ENCODE measurements at regions not wholly inside any gene's neighbourhood (a gene's known extent, or its start where the extent isn't known, plus 50 kb on each side); places are given as distances from the start of the nearest gene placed in this dataset.
"Not testable (repeated sequence)": the region's sequence is repeated elsewhere in the genome, so short reads cannot be mapped to it uniquely, and the experiment has no call there.

DNA sequence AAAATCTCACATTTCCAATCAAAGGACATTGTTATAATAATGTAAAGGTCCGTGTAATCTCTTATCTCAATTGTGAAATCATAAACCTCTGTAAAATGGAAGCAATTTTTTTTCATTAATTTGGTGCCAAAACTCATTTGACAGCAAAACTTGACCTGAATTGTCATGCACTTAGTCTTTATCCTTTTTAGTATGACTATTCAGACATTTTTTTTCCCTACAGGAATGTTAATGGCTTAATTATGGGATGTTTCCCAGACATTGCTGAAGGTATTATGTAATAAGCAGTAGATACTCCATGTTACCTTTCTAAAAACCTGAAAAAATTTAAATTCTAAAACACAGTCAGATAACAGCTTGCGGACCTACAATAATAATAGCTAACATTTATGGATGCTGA, 228.9 kb downstream of the LHFPL1 start:
- no peaks in the 10 kb centered on the region for H3K27me3 ChIP-seq (ENCODE audit: insufficient read depth, low read length, poor library complexity)
- no peaks in the 10 kb centered on the region for H3K36me3 ChIP-seq (ENCODE audit: insufficient read depth, low read length)
- H3K27ac ChIP-seq (ENCODE audit: low read length), result no peak overlapping the region
- no peaks in the 10 kb centered on the region for H3K79me2 ChIP-seq (ENCODE audit: insufficient read depth, low read length)
- no peaks in the 10 kb centered on the region for H3K9me3 ChIP-seq (ENCODE audit: insufficient read depth, low read length, severe bottlenecking)
- no peaks in the 10 kb centered on the region for H3K4me1 ChIP-seq (ENCODE audit: insufficient read depth, low read length)
- no peak overlapping the region for H3K4me3 ChIP-seq (ENCODE audit: low read depth in 1 of 2, low read length in 2 of 2)
- H4K20me1 ChIP-seq (ENCODE audit: insufficient read depth, low read length), result no peaks in the 10 kb centered on the region
- no peak overlapping the region for H3K9ac ChIP-seq (ENCODE audit: low read depth, low read length)
- ATAC-seq (ENCODE audit: insufficient read depth, low read depth) (no peak), DNase-seq (no peak)
- no peak overlapping the region for H3K4me2 ChIP-seq (ENCODE audit: insufficient read depth, low read length)
- H2AFZ ChIP-seq (ENCODE audit: low read depth, low read length), result no peak overlapping the region
- TF ChIP-seq EZH2 (IDR thresholded peaks at IDR 0.05; ENCODE audit: borderline replicate concordance, low read depth, low read length, severe bottlenecking), result no peak
- TF ChIP-seq, protein P1, sequence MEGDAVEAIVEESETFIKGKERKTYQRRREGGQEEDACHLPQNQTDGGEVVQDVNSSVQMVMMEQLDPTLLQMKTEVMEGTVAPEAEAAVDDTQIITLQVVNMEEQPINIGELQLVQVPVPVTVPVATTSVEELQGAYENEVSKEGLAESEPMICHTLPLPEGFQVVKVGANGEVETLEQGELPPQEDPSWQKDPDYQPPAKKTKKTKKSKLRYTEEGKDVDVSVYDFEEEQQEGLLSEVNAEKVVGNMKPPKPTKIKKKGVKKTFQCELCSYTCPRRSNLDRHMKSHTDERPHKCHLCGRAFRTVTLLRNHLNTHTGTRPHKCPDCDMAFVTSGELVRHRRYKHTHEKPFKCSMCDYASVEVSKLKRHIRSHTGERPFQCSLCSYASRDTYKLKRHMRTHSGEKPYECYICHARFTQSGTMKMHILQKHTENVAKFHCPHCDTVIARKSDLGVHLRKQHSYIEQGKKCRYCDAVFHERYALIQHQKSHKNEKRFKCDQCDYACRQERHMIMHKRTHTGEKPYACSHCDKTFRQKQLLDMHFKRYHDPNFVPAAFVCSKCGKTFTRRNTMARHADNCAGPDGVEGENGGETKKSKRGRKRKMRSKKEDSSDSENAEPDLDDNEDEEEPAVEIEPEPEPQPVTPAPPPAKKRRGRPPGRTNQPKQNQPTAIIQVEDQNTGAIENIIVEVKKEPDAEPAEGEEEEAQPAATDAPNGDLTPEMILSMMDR (IDR thresholded peaks at IDR 0.05; ENCODE audit: borderline replicate concordance, extremely low read depth, low read length, poor library complexity, severe bottlenecking), result no peak

DNA sequence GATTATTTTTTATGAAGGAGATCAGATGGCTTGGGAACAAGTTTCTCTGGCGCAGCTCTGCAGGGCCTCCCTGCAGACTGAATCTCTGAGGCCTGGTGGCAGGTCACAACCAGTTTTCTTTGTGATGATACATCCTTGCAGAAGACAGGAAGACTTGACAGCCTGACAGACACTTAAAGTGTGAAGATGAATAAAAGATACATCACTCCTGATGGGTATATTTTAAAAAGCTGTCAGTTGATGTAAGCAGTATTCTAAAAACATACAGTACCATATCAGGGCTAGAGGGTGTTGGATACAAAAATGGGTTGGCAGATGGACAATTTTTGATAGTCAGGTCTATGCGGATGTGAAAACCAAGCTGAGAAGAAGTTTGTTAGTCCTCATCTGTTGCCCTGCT, 239.5 kb downstream of the LHFPL1 start:
- no peak overlapping the region for H3K4me3 ChIP-seq (ENCODE audit: low read depth in 1 of 2, low read length in 2 of 2)
- H3K36me3 ChIP-seq (ENCODE audit: insufficient read depth, low read length), result no peaks in the 10 kb centered on the region
- H4K20me1 ChIP-seq (ENCODE audit: insufficient read depth, low read length), result no peaks in the 10 kb centered on the region
- H3K9me3 ChIP-seq (ENCODE audit: insufficient read depth, low read length, severe bottlenecking), result no peaks in the 10 kb centered on the region
- no peak overlapping the region for H3K27ac ChIP-seq (ENCODE audit: low read length)
- TF ChIP-seq, protein P1 (IDR thresholded peaks at IDR 0.05; ENCODE audit: borderline replicate concordance, extremely low read depth, low read length, poor library complexity, severe bottlenecking), result no peak
- no peak for TF ChIP-seq EZH2 (IDR thresholded peaks at IDR 0.05; ENCODE audit: borderline replicate concordance, low read depth, low read length, severe bottlenecking)
- H2AFZ ChIP-seq (ENCODE audit: low read depth, low read length), result no peak overlapping the region
- H3K4me2 ChIP-seq (ENCODE audit: insufficient read depth, low read length), result no peak overlapping the region
- ATAC-seq (ENCODE audit: insufficient read depth, low read depth) (no peak), DNase-seq (no peak)
- no peaks in the 10 kb centered on the region for H3K79me2 ChIP-seq (ENCODE audit: insufficient read depth, low read length)
- no peaks in the 10 kb centered on the region for H3K27me3 ChIP-seq (ENCODE audit: insufficient read depth, low read length, poor library complexity)
- H3K9ac ChIP-seq (ENCODE audit: low read depth, low read length), result no peak overlapping the region
- H3K4me1 ChIP-seq (ENCODE audit: insufficient read depth, low read length), result no peaks in the 10 kb centered on the region

DNA sequence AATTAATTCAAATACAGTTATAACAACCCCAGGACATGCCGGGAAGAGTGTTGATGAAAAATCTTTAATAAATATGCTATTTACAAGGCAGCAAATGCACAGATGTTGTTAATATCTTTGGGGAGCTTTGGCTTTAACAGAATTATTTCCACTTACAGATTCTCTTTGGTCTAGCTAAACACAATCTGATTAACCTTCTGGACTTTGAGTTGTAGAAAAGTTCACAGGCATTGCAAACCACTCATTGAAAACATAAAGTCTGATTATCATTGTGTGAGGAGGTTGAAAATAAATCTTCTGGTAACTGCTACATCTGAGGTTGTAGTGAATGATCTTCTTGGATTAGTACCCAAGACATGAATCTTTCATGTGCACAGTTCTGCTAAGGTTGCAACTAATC, 255.6 kb downstream of the LHFPL1 start:
- ATAC-seq (ENCODE audit: insufficient read depth, low read depth), result no peak
- Histone ChIP-seq H3K36me3 (ENCODE audit: insufficient read depth, low read length) (no peaks in the 10 kb centered on the region), H3K4me1 (ENCODE audit: insufficient read depth, low read length) (no peaks in the 10 kb centered on the region), H3K4me3 (ENCODE audit: low read depth in 1 of 2, low read length in 2 of 2) (no peak overlapping the region), H3K4me2 (ENCODE audit: insufficient read depth, low read length) (no peak overlapping the region), H3K27ac (ENCODE audit: low read length) (no peak overlapping the region), H3K9me3 (ENCODE audit: insufficient read depth, low read length, severe bottlenecking) (no peaks in the 10 kb centered on the region), H4K20me1 (ENCODE audit: insufficient read depth, low read length) (no peaks in the 10 kb centered on the region), H2AFZ (ENCODE audit: low read depth, low read length) (no peak overlapping the region), H3K9ac (ENCODE audit: low read depth, low read length) (no peak overlapping the region), H3K79me2 (ENCODE audit: insufficient read depth, low read length) (no peaks in the 10 kb centered on the region), H3K27me3 (ENCODE audit: insufficient read depth, low read length, poor library complexity) (no peaks in the 10 kb centered on the region)
- no peak for TF ChIP-seq EZH2 (IDR thresholded peaks at IDR 0.05; ENCODE audit: borderline replicate concordance, low read depth, low read length, severe bottlenecking)
- TF ChIP-seq, protein P1 (IDR thresholded peaks at IDR 0.05; ENCODE audit: borderline replicate concordance, extremely low read depth, low read length, poor library complexity, severe bottlenecking), result no peak
- no peak for DNase-seq

DNA sequence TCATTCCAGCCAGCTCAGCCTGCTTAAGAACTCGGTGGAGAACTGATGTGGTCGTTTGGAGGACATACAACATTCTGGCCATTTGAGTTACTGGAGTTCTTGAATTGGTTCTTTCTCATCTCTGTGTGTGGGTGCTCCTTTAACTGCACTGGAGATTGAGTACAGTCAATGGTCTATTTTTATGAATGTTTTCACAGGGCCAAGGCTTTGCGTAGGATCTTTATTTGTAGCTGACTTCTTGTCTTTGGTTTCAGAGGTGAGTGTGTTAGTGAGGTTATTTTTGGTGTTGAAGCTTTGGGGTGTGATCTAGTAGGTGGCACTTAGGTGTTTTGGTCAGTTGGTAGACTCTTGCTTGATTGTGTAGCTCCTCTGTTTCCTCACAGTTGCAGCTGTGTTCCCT, 288.4 kb downstream of the LHFPL1 start:
- Histone ChIP-seq H3K9me3 (ENCODE audit: insufficient read depth, low read length, severe bottlenecking) (no peaks in the 10 kb centered on the region), H3K9ac (ENCODE audit: low read depth, low read length) (no peak overlapping the region), H2AFZ (ENCODE audit: low read depth, low read length) (no peak overlapping the region), H3K4me1 (ENCODE audit: insufficient read depth, low read length) (no peaks in the 10 kb centered on the region), H3K79me2 (ENCODE audit: insufficient read depth, low read length) (no peaks in the 10 kb centered on the region), H3K4me2 (ENCODE audit: insufficient read depth, low read length) (no peak overlapping the region), H4K20me1 (ENCODE audit: insufficient read depth, low read length) (no peaks in the 10 kb centered on the region), H3K27me3 (ENCODE audit: insufficient read depth, low read length, poor library complexity) (no peaks in the 10 kb centered on the region), H3K4me3 (ENCODE audit: low read depth in 1 of 2, low read length in 2 of 2) (no peak overlapping the region), H3K27ac (ENCODE audit: low read length) (no peak overlapping the region), H3K36me3 (ENCODE audit: insufficient read depth, low read length) (no peaks in the 10 kb centered on the region)
- ATAC-seq (ENCODE audit: insufficient read depth, low read depth), result no peak
- TF ChIP-seq EZH2 (IDR thresholded peaks at IDR 0.05; ENCODE audit: borderline replicate concordance, low read depth, low read length, severe bottlenecking), result no peak
- TF ChIP-seq, protein P1 (IDR thresholded peaks at IDR 0.05; ENCODE audit: borderline replicate concordance, extremely low read depth, low read length, poor library complexity, severe bottlenecking), result no peak
- no peak for DNase-seq

DNA sequence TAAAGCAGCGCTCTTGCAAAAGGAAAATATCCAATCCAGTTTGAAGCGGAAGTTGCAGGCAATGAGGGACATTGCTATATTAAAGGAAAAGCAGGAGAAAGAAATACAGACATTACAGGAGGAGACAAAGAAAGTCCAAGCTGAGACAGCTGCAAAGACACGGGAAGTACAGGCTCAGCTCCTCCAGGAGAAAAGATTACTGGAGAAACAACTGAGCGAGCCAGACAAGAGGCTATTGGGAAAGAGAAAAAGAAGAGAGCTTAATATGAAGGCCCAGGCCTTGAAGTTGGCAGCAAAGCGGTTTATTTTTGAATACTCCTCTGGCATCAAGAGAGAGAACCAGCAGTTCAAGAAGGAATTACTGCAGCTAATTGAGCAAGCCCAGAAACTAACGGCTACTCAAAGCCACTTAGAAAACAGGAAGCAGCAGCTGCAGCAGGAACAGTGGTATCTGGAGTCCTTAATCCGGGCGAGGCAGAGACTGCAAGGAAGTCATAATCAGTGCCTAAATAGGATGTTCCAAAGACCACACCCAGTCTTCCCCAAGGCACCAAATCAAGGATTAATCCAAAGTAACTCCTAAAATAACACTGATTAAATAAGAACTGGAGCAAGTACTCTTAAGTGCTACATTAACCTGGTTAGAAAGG, 298.0 kb downstream of the LHFPL1 start:
- H3K4me2 ChIP-seq (ENCODE audit: insufficient read depth, low read length); H4K20me1 ChIP-seq (ENCODE audit: insufficient read depth, low read length); H3K4me1 ChIP-seq (ENCODE audit: insufficient read depth, low read length); H3K4me3 ChIP-seq (ENCODE audit: low read depth in 1 of 2, low read length in 2 of 2); H3K9ac ChIP-seq (ENCODE audit: low read depth, low read length); H3K79me2 ChIP-seq (ENCODE audit: insufficient read depth, low read length); H3K36me3 ChIP-seq (ENCODE audit: insufficient read depth, low read length); H3K27ac ChIP-seq (ENCODE audit: low read length); H3K27me3 ChIP-seq (ENCODE audit: insufficient read depth, low read length, poor library complexity); DNase-seq; H3K9me3 ChIP-seq (ENCODE audit: insufficient read depth, low read length, severe bottlenecking); H2AFZ ChIP-seq (ENCODE audit: low read depth, low read length): not testable (repeated sequence)
- ATAC-seq (ENCODE audit: insufficient read depth, low read depth), result 0 out of 3 replicates have a peak, but pooled peaks have one; percentile 48
